SK-N-SH (cell line): ENCODE measurements at regions not wholly inside any gene's neighbourhood (a gene's known extent, or its start where the extent isn't known, plus 50 kb on each side); places are given as distances from the start of the nearest gene placed in this dataset.

ENCODE experiments used
- CTCF ChIA-PET: fragments of 300-600, 350-600 bp; formaldehyde crosslinking; extraction: SDS; loops from one replicate; lab custom pipeline; 2021; lab: Yijun Ruan, JAX
- POLR2A ChIA-PET: fragments of 350-600 bp; sonication (Branson Sonifier 250); formaldehyde crosslinking; extraction: SDS; loops from one replicate; lab custom pipeline; 2020; ENCODE audit warnings: antibody characterized with exemption, inconsistent platforms; lab: Yijun Ruan, JAX
- DNase-seq: peaks from one replicate; pipeline ENCODE4 v3.0.0; 2012
- H2AFZ ChIP-seq: fragments of 200-600 bp; sonication (generic); 2 replicates; pipeline ENCODE4 v1.8.1; 2016; ENCODE audit warnings: antibody characterized with exemption, mild to moderate bottlenecking, low read depth
- H3F3A ChIP-seq: fragments of 200-600 bp; sonication (generic); replicated peaks from 2 replicates; pipeline ENCODE3; 2016; ENCODE audit warnings: antibody characterized with exemption, mild to moderate bottlenecking; ENCODE audit not compliant: insufficient read depth
- H3K27ac ChIP-seq, 2 experiments: fragments of 200-500 bp in 1 of 2; fragments of 200-600 bp in 1 of 2; sonication (Bioruptor generic) in 1 of 2; sonication (generic), shearing (Covaris generic) in 1 of 2; 2 replicates each; pipeline versions ENCODE4 v1.5.1 to v1.6.1; 2014 to 2016; ENCODE audit warnings: low read depth in 2 of 2, inconsistent platforms in 1 of 2, low read length in 1 of 2, mild to moderate bottlenecking in 1 of 2, mixed read lengths in 1 of 2
- H3K27me3 ChIP-seq: fragments of 200-600 bp; sonication (generic), shearing (Covaris generic); 2 replicates; pipeline ENCODE4 v1.6.1; 2016; ENCODE audit warnings: mixed run types; ENCODE audit not compliant: insufficient read depth
- H3K36me3 ChIP-seq, 2 experiments: fragments of 200-500 bp in 1 of 2; fragments of 200-600 bp in 1 of 2; sonication (Bioruptor generic) in 1 of 2; sonication (generic) in 1 of 2; replicated peaks in 1 of 2; 2 replicates each; pipeline versions ENCODE3 to v1.5.1; 2014 to 2016; ENCODE audit warnings: low read length in 1 of 2, mild to moderate bottlenecking in 1 of 2; ENCODE audit not compliant: insufficient read depth in 2 of 2, control insufficient read depth in 1 of 2
- H3K4me1 ChIP-seq, 2 experiments: fragments of 200-500 bp in 1 of 2; fragments of 200-600 bp in 1 of 2; sonication (Bioruptor generic) in 1 of 2; sonication (generic), shearing (Covaris generic) in 1 of 2; 2 replicates each; pipeline versions ENCODE4 v1.5.1 to v1.6.1; 2014 to 2016; ENCODE audit warnings: low read depth in 1 of 2, low read length in 1 of 2, mixed run types in 1 of 2; ENCODE audit not compliant: insufficient read depth in 2 of 2, control insufficient read depth in 1 of 2
- H3K4me2 ChIP-seq: fragments of 200-600 bp; sonication (generic), shearing (Covaris generic); 2 replicates; pipeline ENCODE4 v1.6.1; 2017; ENCODE audit warnings: mixed run types
- H3K4me3 ChIP-seq, 2 experiments: fragments of 200-500 bp in 1 of 2; fragments of 200-600 bp in 1 of 2; sonication (Bioruptor generic) in 1 of 2; sonication (generic), shearing (Covaris generic) in 1 of 2; 2 replicates each; pipeline versions ENCODE4 v1.5.1 to v1.8.1; 2014 to 2016; ENCODE audit warnings: low read depth in 2 of 2, inconsistent platforms in 1 of 2, low read length in 1 of 2, mild to moderate bottlenecking in 1 of 2, mixed read lengths in 1 of 2, moderate library complexity in 1 of 2
- H3K79me2 ChIP-seq: fragments of 200-600 bp; sonication (generic); 2 replicates; pipeline ENCODE4 v1.8.1; 2017; ENCODE audit warnings: mild to moderate bottlenecking; ENCODE audit not compliant: insufficient read depth
- H3K9ac ChIP-seq: fragments of 200-600 bp; sonication (generic); 2 replicates; pipeline ENCODE4 v1.6.1; 2017; ENCODE audit warnings: mixed run types
- H3K9me2 ChIP-seq: fragments of 200-600 bp; sonication (generic); 2 replicates; pipeline ENCODE4 v1.6.1; 2017; ENCODE audit warnings: mixed run types
- H3K9me3 ChIP-seq: fragments of 200-600 bp; sonication (generic); 2 replicates; pipeline ENCODE4 v1.6.1; 2017; ENCODE audit warnings: mixed run types, mild to moderate bottlenecking, moderate library complexity
- H4K20me1 ChIP-seq: fragments of 200-600 bp; sonication (generic); 2 replicates; pipeline ENCODE4 v1.6.1; 2017; ENCODE audit warnings: mild to moderate bottlenecking, mixed run types; ENCODE audit not compliant: insufficient read depth
- CTCF ChIP-seq: fragments of 200-600 bp; sonication (generic); IDR thresholded peaks from 2 replicates; pipeline ENCODE4 v1.6.1; 2017; ENCODE audit warnings: antibody characterized with exemption, mild to moderate bottlenecking, moderate library complexity
- ELF1 ChIP-seq: IDR thresholded peaks from 2 replicates; pipeline ENCODE4 v1.4.0; 2012
- FOSL2 ChIP-seq: IDR thresholded peaks from 2 replicates; pipeline ENCODE4 v1.4.0; 2012; ENCODE audit warnings: low read depth, mild to moderate bottlenecking, moderate library complexity, borderline replicate concordance
- FOXM1 ChIP-seq: IDR thresholded peaks from 2 replicates; pipeline ENCODE4 v1.4.0; 2012; ENCODE audit warnings: low read depth, mild to moderate bottlenecking
- NFIC ChIP-seq: IDR thresholded peaks from 2 replicates; pipeline ENCODE4 v1.4.0; 2012; ENCODE audit warnings: borderline replicate concordance
- RCOR1 ChIP-seq: fragments of 150-350 bp; IDR thresholded peaks from 2 replicates; pipeline ENCODE4 v1.6.1; 2017; ENCODE audit warnings: antibody characterized with exemption, low read length
- RFX5 ChIP-seq: IDR thresholded peaks from 2 replicates; pipeline ENCODE4 v1.6.1; 2012; ENCODE audit warnings: mild to moderate bottlenecking, improper control_type of control experiment, low read length
- RXRA ChIP-seq: IDR thresholded peaks from 2 replicates; pipeline ENCODE4 v1.4.0; 2012; ENCODE audit warnings: low read depth, mild to moderate bottlenecking, borderline replicate concordance
- SIN3A ChIP-seq: IDR thresholded peaks from 2 replicates; pipeline ENCODE4 v1.6.1; 2012; ENCODE audit warnings: low read depth, mild to moderate bottlenecking, low read length, moderate library complexity, borderline replicate concordance
- TAF1 ChIP-seq: IDR thresholded peaks from 2 replicates; pipeline ENCODE4 v1.6.1; 2012; ENCODE audit warnings: low read depth, mild to moderate bottlenecking, low read length, moderate library complexity, borderline replicate concordance
- TCF12 ChIP-seq: IDR thresholded peaks from 2 replicates; pipeline ENCODE4 v1.4.0; 2012
- TEAD4 ChIP-seq: IDR thresholded peaks from 2 replicates; pipeline ENCODE4 v1.4.0; 2012; ENCODE audit warnings: mild to moderate bottlenecking, borderline replicate concordance; ENCODE audit not compliant: insufficient read depth
- USF1 ChIP-seq: IDR thresholded peaks from 2 replicates; pipeline ENCODE4 v1.4.0; 2012; ENCODE audit warnings: low read depth, borderline replicate concordance
- YY1 ChIP-seq: IDR thresholded peaks from 2 replicates; pipeline ENCODE4 v1.4.0; 2012; ENCODE audit warnings: low read depth, mild to moderate bottlenecking
- WGBS: methylation state at CpG from one replicate; pipeline ENCODE4 v1.1.6; 2017; ENCODE audit warnings: low lambda C conversion rate; 5-methylcytosine and 5-hydroxymethylcytosine counted together
- TF ChIP-seq, protein P1 (sequence below): IDR thresholded peaks from 2 replicates; pipeline ENCODE4 v1.6.1; 2012; ENCODE audit warnings: mild to moderate bottlenecking, low read depth, low read length, moderate library complexity
- TF ChIP-seq, protein P2 (sequence below): IDR thresholded peaks from 2 replicates; pipeline ENCODE4 v1.4.0; 2012; ENCODE audit warnings: low read depth

- no peaks in the 10 kb centered on the region for H3K36me3 ChIP-seq
- H3K9ac ChIP-seq = no peak overlapping the region
- no peak overlapping the region for H3K4me2 ChIP-seq
- H3K27me3 ChIP-seq = no peaks in the 10 kb centered on the region
- no peaks in the 10 kb centered on the region for H3K9me2 ChIP-seq
- H3K79me2 ChIP-seq = no peaks in the 10 kb centered on the region
- 19% methylated on average over 6 of the region's 6 CpGs for WGBS
- no peak overlapping the region for H3K4me3 ChIP-seq
- no peak for DNase-seq
- H3F3A ChIP-seq = no peaks in the 10 kb centered on the region
- ChIA-PET CTCF (interaction anchor here (0.8 kb wide), 1 partner anchor 12 kb away, joined by 3 read pairs; no protein-coding TSS in a partner anchor), POLR2A (no interaction called here)
- no peaks in the 10 kb centered on the region for H3K4me1 ChIP-seq
- no peak overlapping the region for H2AFZ ChIP-seq
- TF ChIP-seq, protein P1, sequence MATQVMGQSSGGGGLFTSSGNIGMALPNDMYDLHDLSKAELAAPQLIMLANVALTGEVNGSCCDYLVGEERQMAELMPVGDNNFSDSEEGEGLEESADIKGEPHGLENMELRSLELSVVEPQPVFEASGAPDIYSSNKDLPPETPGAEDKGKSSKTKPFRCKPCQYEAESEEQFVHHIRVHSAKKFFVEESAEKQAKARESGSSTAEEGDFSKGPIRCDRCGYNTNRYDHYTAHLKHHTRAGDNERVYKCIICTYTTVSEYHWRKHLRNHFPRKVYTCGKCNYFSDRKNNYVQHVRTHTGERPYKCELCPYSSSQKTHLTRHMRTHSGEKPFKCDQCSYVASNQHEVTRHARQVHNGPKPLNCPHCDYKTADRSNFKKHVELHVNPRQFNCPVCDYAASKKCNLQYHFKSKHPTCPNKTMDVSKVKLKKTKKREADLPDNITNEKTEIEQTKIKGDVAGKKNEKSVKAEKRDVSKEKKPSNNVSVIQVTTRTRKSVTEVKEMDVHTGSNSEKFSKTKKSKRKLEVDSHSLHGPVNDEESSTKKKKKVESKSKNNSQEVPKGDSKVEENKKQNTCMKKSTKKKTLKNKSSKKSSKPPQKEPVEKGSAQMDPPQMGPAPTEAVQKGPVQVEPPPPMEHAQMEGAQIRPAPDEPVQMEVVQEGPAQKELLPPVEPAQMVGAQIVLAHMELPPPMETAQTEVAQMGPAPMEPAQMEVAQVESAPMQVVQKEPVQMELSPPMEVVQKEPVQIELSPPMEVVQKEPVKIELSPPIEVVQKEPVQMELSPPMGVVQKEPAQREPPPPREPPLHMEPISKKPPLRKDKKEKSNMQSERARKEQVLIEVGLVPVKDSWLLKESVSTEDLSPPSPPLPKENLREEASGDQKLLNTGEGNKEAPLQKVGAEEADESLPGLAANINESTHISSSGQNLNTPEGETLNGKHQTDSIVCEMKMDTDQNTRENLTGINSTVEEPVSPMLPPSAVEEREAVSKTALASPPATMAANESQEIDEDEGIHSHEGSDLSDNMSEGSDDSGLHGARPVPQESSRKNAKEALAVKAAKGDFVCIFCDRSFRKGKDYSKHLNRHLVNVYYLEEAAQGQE = no peak
- TF ChIP-seq TEAD4 (no peak), CTCF (no peak), FOXM1 (no peak), ELF1 (no peak), YY1 (no peak), RXRA (no peak), NFIC (no peak), FOSL2 (no peak), TAF1 (no peak), RCOR1 (no peak), SIN3A (no peak), RFX5 (no peak), TCF12 (no peak), USF1 (no peak)
- TF ChIP-seq, protein P2, sequence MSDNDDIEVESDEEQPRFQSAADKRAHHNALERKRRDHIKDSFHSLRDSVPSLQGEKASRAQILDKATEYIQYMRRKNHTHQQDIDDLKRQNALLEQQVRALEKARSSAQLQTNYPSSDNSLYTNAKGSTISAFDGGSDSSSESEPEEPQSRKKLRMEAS = no peak
- H3K9me3 ChIP-seq = no peaks in the 10 kb centered on the region
- H3K27ac ChIP-seq = no peak overlapping the region
- no peaks in the 10 kb centered on the region for H4K20me1 ChIP-seq
Measured at GRCh38 chr20:52681288-52681687, 290.9 kb upstream of the TSHZ2 start.
